LHCN-M2 (cell line): ENCODE measurements at regions not wholly inside any gene's neighbourhood (a gene's known extent, or its start where the extent isn't known, plus 50 kb on each side); places are given as distances from the start of the nearest gene placed in this dataset.
"Not testable (repeated sequence)": the region's sequence is repeated elsewhere in the genome, so short reads cannot be mapped to it uniquely, and the experiment has no call there.

ENCODE experiments used
- DNase-seq: peaks from one replicate; pipeline ENCODE4 v3.0.0-alpha.2; 2012; ENCODE audit warnings: low read depth

- DNase-seq: not testable (repeated sequence)
Measured at GRCh38 chr10:90233805-90234204, 532.4 kb downstream of the KIF20B start.

- no peak for DNase-seq
Measured at GRCh38 chr10:90245623-90246022, 544.2 kb downstream of the KIF20B start.

DNA sequence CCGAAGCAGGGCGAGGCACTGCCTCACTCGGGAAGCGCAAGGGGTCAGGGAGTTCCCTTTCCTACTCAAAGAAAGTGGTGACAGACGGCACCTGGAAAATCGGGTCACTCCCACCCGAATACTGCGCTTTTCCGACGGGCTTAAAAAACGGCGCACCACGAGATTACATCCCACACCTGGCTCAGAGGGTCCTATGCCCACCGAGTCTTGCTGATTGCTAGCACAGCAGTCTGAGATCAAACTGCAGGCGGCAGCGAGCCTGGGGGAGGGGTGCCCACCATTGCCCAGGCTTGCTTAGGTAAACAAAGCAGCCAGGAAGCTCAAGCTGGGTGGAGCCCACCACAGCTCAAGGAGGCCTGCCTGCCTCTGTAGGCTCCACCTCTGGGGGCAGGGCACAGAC lies 549.4 kb downstream of the KIF20B start:
- not testable (repeated sequence) for DNase-seq

DNA sequence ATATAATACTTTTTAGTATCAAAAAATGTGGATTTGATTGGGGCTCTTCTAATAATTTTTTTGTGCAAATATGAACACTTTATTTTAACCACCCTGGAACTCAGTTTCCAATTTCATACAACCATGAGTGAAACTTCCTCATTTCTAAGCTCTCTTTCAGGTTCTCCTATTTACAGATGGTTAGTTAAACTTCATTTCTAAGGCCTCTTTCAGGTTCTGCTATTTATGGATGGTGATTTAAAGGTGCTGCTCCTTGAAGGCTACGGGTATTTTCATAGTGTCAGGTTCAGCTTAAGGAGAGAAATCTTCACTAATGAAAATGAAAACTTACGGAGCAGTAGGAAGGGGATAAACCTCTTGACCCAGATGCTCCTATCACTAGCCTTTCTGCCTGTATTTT lies 568.3 kb downstream of the KIF20B start:
- DNase-seq: no peak

GRCh38 chr10:90274721-90275468 lies 573.5 kb downstream of the KIF20B start:
- no peak for DNase-seq

GRCh38 chr10:90276894-90277475 lies 575.6 kb downstream of the KIF20B start:
- peak; percentile 22 for DNase-seq

GRCh38 chr10:90286406-90286805 lies 571.4 kb downstream of the HTR7 start:
- no peak for DNase-seq

DNA sequence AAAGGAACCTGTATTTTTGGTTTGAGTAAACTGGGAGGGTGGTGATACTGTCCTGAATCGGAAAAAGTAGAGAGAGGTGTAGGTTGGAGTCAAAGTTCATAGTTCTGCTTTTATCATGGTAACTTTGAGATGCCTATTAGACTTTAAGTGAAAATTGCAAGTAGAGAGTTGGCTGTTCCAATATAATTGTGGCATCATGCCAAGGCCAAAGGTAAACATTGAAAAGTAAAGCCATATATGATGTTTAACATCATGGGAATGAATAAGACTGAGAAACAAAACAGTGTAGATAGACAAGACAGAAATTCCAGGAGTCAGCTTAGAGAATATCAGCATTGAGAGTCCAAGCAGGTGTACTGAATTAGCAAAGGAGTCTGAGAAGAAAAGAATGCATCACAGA lies 570.9 kb downstream of the HTR7 start:
- no peak for DNase-seq

DNA sequence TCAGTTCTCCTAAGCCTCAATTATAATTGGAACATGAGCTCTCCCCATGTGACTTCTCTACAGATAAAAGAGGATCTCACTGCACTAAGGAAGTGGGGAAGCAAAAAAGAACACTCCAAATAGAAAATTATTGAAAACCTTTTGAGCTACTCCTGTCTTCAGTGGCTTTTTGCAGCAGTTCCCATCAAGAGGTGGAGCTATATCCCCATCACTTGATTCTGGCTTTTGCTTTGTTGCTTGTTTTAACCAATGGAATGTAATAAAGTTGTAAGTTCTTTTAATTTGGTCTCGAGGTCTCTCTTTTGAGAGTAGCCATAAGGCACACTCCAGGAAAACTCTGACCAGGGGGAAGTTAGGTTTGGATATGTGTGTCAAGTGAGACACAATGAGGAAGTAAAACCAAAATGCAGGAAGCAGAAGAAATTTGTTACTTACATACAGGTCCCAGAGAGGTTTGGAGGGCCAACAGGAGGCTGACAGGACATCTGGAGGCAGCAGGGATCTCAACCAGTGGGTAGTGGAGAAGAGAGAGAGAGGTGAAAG lies 569.4 kb downstream of the HTR7 start:
- peak; percentile 36 for DNase-seq

DNA sequence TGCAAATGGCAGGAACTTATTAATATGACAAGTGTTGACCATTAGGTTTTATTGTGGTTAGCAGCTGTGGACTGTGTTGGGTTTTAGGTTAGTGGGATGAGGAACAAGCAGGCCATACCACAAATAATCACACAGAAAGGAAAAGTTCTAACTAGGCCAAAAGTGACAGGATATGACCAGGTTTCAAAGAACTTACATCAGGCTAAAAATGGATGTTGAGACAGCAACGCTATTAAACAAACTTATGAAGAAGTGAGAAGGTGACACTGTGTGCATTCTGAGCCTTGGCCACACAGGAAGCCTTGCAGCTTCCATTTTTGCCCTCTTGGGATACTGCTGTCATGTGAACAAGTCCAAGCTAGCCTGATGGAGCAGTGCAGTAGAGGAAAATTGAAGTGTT lies 568.8 kb downstream of the HTR7 start:
- peak; percentile 11 for DNase-seq

GRCh38 chr10:90293616-90294015 lies 564.2 kb downstream of the HTR7 start:
- DNase-seq: no peak

GRCh38 chr10:90294821-90295540 lies 562.9 kb downstream of the HTR7 start:
- DNase-seq: not testable (repeated sequence)

DNA sequence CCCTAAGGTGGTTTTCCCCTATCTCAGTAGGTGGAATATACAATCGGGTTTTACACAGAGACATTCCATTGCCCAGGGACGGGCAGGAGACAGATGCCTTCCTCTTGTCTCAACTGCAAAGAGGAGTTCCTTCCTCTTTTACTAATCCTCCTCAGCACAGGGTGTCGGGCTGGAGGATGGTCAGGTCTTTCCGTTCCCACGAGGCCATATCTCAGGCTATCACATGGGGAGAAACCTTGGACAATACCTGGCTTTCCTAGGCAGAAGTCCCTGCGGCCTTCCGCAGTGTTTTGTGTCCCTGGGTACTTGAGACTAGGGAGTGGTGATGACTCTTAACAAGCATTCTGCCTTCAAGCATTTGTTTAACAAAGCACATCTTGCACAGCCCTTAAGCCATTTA lies 555.8 kb downstream of the HTR7 start:
- not testable (repeated sequence) for DNase-seq

DNA sequence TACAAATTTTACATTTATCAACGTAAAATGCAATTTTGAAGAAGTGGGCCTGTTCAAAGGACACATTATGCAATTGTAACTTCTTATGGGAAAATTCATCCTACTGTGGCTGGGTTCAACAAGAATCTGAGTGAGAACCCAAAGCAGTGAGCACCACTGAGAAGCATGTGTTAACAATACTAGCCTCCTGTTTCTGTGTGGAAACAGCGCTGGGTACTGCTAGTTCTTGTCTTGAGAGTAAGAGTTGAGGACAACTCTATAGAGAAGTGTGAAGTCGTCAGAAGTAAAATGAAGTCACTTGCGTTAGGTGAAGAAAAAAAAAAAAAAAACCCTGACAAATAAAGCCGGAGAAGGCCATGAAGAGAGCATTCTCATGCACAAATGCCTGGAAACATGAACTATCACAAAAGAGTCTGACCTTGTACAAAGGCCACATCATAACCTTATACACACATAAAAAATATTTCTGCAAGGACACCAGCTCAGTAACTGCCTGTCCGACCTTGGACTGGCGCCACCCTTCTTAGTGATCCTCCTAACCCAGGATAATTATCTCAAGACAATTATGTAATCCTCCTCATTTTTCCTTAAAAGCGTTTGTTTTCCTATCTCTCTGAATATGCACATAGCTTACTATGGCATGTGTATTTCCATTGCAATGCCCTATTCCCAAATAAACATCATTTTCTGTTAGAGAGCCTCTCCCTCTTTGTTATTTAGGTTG lies 554.9 kb downstream of the HTR7 start:
- DNase-seq: no peak

- DNase-seq: no peak
Measured at GRCh38 chr10:90304533-90304932, 553.3 kb downstream of the HTR7 start.

GRCh38 chr10:90306187-90306586 lies 551.7 kb downstream of the HTR7 start:
- DNase-seq: peak; percentile 86

GRCh38 chr10:90308223-90308622 lies 549.6 kb downstream of the HTR7 start:
- DNase-seq: no peak

DNA sequence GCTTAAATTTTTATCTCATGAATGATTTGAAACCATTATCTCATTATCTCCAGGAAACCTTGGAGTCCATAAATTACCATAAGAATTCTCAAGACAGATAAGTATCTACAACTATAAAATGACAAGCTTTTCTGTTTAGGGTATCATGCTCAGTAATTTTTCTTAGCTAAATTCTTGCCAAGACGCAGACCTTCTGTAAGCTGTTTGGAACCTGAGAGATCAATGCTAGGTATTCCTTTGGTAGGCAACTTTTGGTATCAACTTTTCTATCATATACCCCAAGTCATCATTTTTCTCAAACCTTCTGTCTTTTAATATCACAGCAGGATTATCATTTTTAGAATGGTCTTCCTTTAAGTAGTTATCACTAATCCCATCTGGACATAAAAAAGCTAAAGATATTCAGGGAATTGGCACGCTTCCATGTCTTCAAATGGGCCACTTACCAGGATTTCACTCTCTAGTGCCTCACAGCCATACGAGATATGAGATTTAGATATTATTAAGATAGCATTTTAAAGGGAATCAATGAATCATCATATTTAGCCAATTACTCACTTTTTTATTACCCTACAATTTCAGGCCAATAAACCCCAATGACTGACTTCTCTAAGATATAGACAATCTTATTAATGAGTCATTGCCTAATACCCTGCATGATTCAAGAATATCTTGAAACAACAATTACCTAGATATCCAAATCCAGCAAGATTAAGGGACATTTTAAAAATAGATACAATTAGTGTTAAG lies 544.1 kb downstream of the HTR7 start:
- DNase-seq: no peak

DNA sequence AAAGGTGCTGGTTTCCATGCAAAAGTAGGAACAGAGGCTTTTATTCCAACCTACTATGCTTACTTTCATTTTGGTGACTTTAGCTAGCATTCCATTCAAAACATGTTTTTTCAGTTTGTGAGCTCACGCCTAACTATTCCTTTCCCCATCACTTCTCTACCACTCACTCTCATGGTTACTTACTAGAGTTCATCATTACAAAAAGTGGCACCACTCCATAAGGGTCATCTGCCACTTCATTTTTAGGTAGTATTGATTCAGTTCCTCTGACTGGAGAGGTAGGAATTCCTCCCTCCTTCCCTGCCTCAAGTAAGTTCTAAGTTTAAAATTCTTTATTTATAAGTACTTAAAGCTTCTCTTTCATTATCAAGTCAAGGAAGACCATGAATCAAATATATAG lies 543.1 kb downstream of the HTR7 start:
- DNase-seq: no peak

DNA sequence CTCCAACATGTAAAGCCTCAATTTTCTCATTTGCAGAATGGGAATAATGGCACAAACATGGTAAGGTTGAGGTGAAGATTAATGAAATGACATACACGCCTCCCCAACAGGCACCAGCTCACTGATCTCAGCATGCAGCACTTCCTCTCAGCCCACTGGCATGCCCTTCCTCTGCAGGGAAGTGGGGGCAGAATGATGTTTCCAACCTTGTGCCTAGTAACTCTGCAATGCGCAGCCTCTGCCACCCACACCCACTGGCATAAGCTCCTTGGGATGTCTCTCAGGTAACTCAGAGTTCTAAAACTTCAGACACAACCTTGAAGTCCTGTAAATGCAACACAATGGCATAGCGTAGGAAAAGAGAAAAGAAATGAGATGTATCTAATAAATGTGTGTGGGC lies 540.7 kb downstream of the HTR7 start:
- DNase-seq: no peak

- no peak for DNase-seq
Measured at GRCh38 chr10:90318659-90319058, 539.2 kb downstream of the HTR7 start.
